Kidney (tissue), 13 donors: ENCODE measurements at regions not wholly inside any gene's neighbourhood (a gene's known extent, or its start where the extent isn't known, plus 50 kb on each side); places are given as distances from the start of the nearest gene placed in this dataset.

Experiments used
- DNase-seq, 5 donors: peaks; one replicate each; pipeline ENCODE4 v3.0.0-alpha.2; 2013 to 2020
- FAIRE-seq: peaks from 2 replicates; lab custom pipeline; 2012; peaks lifted over from hg19 to GRCh38; lab: Jason Lieb, UNC
- H3K27ac ChIP-seq, 2 donors: one replicate each; pipeline ENCODE4 v1.7.0; 2013; ENCODE audit warnings: low read depth in 2 of 2, low read length in 2 of 2, inconsistent platforms in 1 of 2
- H3K27me3 ChIP-seq: one replicate; pipeline ENCODE4 v1.7.1; 2013; ENCODE audit warnings: low read length, inconsistent platforms; ENCODE audit not compliant: control insufficient read depth, insufficient read depth
- H3K36me3 ChIP-seq, 3 donors: one replicate each; pipeline versions ENCODE4 v1.7.0 to v1.7.1; 2013; ENCODE audit warnings: low read length in 3 of 3, control low read depth in 1 of 3, inconsistent platforms in 1 of 3; ENCODE audit not compliant: insufficient read depth in 3 of 3, control insufficient read depth in 2 of 3
- H3K4me1 ChIP-seq, 3 donors: one replicate each; pipeline versions ENCODE4 v1.7.0 to v1.7.1; 2013; ENCODE audit warnings: low read length in 3 of 3, inconsistent platforms in 1 of 3, low read depth in 1 of 3; ENCODE audit not compliant: control insufficient read depth in 2 of 3, insufficient read depth in 2 of 3
- H3K4me3 ChIP-seq, 3 donors: one replicate each; pipeline versions ENCODE4 v1.7.0 to v1.8.1; 2013; ENCODE audit warnings: low read length in 3 of 3, control low read depth in 1 of 3, inconsistent platforms in 1 of 3
- H3K9ac ChIP-seq, 3 donors: one replicate each; pipeline versions ENCODE4 v1.7.0 to v1.7.1; 2013; ENCODE audit warnings: low read length in 3 of 3, control low read depth in 1 of 3, inconsistent platforms in 1 of 3
- H3K9me3 ChIP-seq, 3 donors: one replicate each; pipeline versions ENCODE4 v1.7.0 to v1.7.1; 2013; ENCODE audit warnings: low read length in 3 of 3, control low read depth in 1 of 3, inconsistent platforms in 1 of 3; ENCODE audit not compliant: control insufficient read depth in 2 of 3, insufficient read depth in 1 of 3
- intact Hi-C: fragments of 100-400 bp; cut with DNase I; formaldehyde crosslinking; loops from one replicate; pipeline ENCODE4 v1.11.1; 2022
- TF ChIP-seq, protein P1 (sequence below): IDR thresholded peaks from 3 replicates; pipeline ENCODE4 v1.5.1; 2012; ENCODE audit warnings: mild to moderate bottlenecking, moderate library complexity, borderline replicate concordance; ENCODE audit not compliant: insufficient read depth; ENCODE audit errors: extremely low read depth
- donor health status: control.
- donor health status: control.
- donor health status: control.
- donor health status: control.
- donor health status: control.
- donor health status: DM: yes; HTN: yes; CAD: no.
- donor health status: Normal renal cell carcinoma (clear cell type).

DNA sequence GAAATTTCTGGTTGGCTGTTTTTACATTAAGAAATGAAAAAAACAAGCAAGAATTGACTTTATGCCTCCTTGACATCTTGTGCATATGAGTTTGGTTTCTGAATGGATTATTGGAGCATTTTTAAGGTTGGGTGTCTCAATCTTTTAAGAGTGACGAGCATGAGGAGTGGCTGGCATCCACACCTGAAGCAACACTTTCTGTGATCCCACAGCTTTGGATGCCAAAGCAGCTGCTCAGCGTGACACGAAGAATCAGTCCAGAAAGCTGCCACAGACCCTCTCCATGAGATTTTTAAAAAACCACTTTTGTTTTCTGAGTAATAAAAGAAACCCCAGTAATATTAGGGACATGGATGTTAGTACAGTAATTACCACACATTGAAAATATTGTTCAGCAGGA, 154.5 kb downstream of the KLF13 start:
- TF ChIP-seq, protein P1, sequence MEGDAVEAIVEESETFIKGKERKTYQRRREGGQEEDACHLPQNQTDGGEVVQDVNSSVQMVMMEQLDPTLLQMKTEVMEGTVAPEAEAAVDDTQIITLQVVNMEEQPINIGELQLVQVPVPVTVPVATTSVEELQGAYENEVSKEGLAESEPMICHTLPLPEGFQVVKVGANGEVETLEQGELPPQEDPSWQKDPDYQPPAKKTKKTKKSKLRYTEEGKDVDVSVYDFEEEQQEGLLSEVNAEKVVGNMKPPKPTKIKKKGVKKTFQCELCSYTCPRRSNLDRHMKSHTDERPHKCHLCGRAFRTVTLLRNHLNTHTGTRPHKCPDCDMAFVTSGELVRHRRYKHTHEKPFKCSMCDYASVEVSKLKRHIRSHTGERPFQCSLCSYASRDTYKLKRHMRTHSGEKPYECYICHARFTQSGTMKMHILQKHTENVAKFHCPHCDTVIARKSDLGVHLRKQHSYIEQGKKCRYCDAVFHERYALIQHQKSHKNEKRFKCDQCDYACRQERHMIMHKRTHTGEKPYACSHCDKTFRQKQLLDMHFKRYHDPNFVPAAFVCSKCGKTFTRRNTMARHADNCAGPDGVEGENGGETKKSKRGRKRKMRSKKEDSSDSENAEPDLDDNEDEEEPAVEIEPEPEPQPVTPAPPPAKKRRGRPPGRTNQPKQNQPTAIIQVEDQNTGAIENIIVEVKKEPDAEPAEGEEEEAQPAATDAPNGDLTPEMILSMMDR = no peak
- Histone ChIP-seq H3K36me3 (no peaks in the 10 kb centered on the region), H3K27me3 (peaks cover 4% of the 10 kb centered on the region), H3K9ac (no peak overlapping the region), H3K9me3 (no peaks in the 10 kb centered on the region), H3K4me1 (no peaks in the 10 kb centered on the region), H3K27ac (no peak overlapping the region), H3K4me3 (no peak overlapping the region)
- intact Hi-C loops = loop anchor here (10.0 kb wide), 1 partner anchor 126 kb away; no protein-coding TSS in a partner anchor
- no peak for DNase-seq
- no peak for FAIRE-seq

DNA sequence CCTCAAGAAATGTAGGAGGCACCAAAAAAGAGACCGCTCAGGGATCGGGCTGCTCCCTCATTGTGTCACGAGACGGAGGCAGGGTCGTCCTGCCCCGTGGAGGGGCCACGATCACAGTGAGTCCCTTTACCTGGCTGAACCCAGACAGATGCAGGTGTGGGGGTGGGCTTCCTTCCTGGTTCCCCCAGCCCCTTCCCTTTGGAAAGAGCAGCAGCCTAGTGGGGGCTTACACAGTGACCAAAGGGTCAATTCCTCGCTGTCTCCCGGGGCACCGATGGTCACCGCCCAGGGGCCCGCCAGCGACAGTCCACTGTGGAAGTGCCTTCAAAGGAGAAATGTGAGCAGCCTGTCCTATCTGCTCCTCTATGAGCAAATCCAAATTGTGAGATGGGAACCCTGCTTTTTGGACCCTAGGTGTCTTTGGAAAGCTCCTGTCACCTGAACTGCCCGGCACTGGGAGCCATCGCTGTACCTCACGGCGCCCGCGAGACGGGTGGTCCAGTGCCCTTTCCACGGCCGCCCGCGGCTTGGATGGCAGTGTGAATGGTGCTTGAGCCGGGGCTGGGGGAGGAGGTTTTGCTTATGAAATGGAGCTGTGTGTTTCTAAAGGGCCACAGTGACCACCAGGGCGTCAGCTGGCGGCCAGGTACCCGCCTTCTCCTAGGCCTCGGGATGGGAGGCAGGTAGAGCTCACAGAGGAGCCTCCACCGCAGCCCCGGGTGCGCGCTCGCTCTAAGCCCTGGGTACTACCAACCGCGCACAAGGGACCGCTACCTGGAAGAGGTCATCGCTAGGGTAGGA, 155.7 kb downstream of the KLF13 start:
- Histone ChIP-seq H3K9ac (no peak overlapping the region), H3K36me3 (no peaks in the 10 kb centered on the region), H3K9me3 (no peaks in the 10 kb centered on the region), H3K27ac (no peak overlapping the region), H3K4me1 (no peaks in the 10 kb centered on the region), H3K27me3 (peaks cover 4% of the 10 kb centered on the region), H3K4me3 (no peak overlapping the region)
- intact Hi-C loops = loop anchor here (10.0 kb wide), 1 partner anchor 128 kb away; no protein-coding TSS in a partner anchor
- FAIRE-seq (no peak), DNase-seq (peak in 1 of 5 donors; percentile 75)
- TF ChIP-seq, protein P1 = no peak

DNA sequence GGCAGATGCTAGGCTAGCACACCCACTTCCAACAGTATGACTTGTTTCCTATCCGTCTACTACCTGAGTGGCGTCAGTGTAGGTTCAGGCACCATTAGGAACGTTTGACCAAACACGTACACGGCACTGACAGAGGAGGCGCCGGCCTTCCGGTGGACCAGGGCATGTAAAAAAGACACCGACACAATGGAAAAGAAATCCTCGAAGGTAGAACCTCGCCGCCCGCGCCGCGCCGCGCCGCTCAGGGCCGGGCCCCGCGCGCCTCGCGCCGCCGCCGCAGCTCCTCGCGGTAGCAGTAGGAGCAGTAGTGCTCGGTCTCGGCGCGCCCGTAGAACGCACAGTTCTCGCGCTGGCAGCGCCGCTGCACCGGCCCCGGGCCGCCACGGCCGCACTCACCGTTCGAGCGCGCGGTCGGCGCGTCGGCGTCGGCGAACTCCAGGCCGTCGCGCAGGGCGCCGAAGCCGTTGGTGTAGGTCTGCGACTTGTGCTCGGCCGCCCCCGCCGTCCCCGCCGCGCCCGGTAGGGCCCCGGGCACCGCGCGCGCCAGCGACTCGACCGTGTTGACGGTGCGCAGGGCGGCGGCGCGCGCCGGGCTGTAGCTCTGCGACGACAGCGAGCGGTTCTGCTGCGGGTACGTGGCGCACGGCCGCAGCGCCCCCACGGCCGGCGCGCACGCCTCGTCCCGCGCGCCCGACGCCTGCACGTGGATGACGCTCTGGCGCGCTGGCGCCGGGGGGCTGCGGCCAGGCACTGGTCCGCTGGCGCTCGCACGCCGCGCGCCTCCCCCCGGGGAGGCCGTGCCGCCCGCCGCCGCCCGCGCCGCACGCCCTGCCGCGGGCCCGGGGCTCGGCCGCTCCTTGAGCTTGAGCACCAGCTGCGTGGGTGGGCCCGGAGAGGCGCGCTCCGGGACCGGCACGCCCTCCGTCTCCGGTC, 156.7 kb downstream of the KLF13 start:
- H3K9ac ChIP-seq = no peak overlapping the region
- peak; percentile 37 to 72 (median 48) for DNase-seq
- H3K4me3 ChIP-seq = no peak overlapping the region
- H3K27ac ChIP-seq = no peak overlapping the region
- no peak for FAIRE-seq
- no peaks in the 10 kb centered on the region for H3K36me3 ChIP-seq
- no peaks in the 10 kb centered on the region for H3K9me3 ChIP-seq
- intact Hi-C loops = loop anchor here (10.0 kb wide), 1 partner anchor 129 kb away; no protein-coding TSS in a partner anchor
- TF ChIP-seq, protein P1 = no peak
- H3K4me1 ChIP-seq = peaks cover 0 to 1% (median under 1%) of the 10 kb centered on the region in 3 donors
- H3K27me3 ChIP-seq = peaks cover 4% of the 10 kb centered on the region
